Hepatocyte (in vitro differentiated cells): ENCODE measurements at regions not wholly inside any gene's neighbourhood (a gene's known extent, or its start where the extent isn't known, plus 50 kb on each side); places are given as distances from the start of the nearest gene placed in this dataset.

Source experiments
- DNase-seq: peaks from one replicate; pipeline ENCODE4 v3.0.0-alpha.2; 2016; ENCODE audit warnings: low spot score
- H2AFZ ChIP-seq: fragments of 200-600 bp; sonication (generic); 2 replicates; pipeline ENCODE4 v1.6.0; 2016; ENCODE audit warnings: antibody characterized with exemption, mild to moderate bottlenecking
- H3K27ac ChIP-seq: fragments of 200-600 bp; sonication (generic); 2 replicates; pipeline ENCODE4 v1.5.1; 2016; ENCODE audit warnings: mild to moderate bottlenecking
- H3K27me3 ChIP-seq: fragments of 200-600 bp; sonication (generic); 2 replicates; pipeline ENCODE4 v1.6.1; 2016
- H3K36me3 ChIP-seq: fragments of 200-600 bp; sonication (generic); replicated peaks from 2 replicates; pipeline ENCODE4 v1.5.1; 2016; ENCODE audit warnings: low read depth; ENCODE audit not compliant: insufficient read depth
- H3K4me1 ChIP-seq: fragments of 200-600 bp; sonication (generic); 2 replicates; pipeline ENCODE4 v1.5.1; 2016; ENCODE audit warnings: mild to moderate bottlenecking, moderate library complexity; ENCODE audit not compliant: insufficient read depth
- H3K4me2 ChIP-seq: fragments of 200-600 bp; sonication (generic); 2 replicates; pipeline ENCODE4 v1.6.0; 2016
- H3K4me3 ChIP-seq: fragments of 200-600 bp; sonication (generic); 2 replicates; pipeline ENCODE4 v1.5.1; 2016; ENCODE audit warnings: mild to moderate bottlenecking
- H3K79me2 ChIP-seq: fragments of 200-600 bp; sonication (generic); 2 replicates; pipeline ENCODE4 v1.6.0; 2017; ENCODE audit warnings: mild to moderate bottlenecking
- H3K9me2 ChIP-seq: fragments of 200-600 bp; sonication (generic); replicated peaks from 2 replicates; pipeline ENCODE4 v1.6.0; 2017; ENCODE audit warnings: mild to moderate bottlenecking; ENCODE audit not compliant: insufficient read depth
- H3K9me3 ChIP-seq: fragments of 200-600 bp; sonication (generic); 2 replicates; pipeline ENCODE4 v1.5.1; 2016; ENCODE audit warnings: low read depth, mild to moderate bottlenecking
- H4K20me1 ChIP-seq: fragments of 200-600 bp; sonication (generic); 2 replicates; pipeline ENCODE4 v1.6.0; 2016; ENCODE audit warnings: mild to moderate bottlenecking; ENCODE audit not compliant: insufficient read depth, poor library complexity, severe bottlenecking
- CTCF ChIP-seq: fragments of 200-600 bp; sonication (generic); IDR thresholded peaks from 2 replicates; pipeline ENCODE4 v1.5.1; 2016; ENCODE audit warnings: antibody characterized with exemption, mild to moderate bottlenecking; ENCODE audit not compliant: poor library complexity
- EZH2 ChIP-seq: fragments of 200-600 bp; sonication (generic); IDR thresholded peaks from 2 replicates; pipeline ENCODE4 v1.6.1; 2016; ENCODE audit warnings: antibody characterized with exemption, mild to moderate bottlenecking, borderline replicate concordance
- EZH2phosphoT487 ChIP-seq: fragments of 200-600 bp; sonication (generic); IDR thresholded peaks from one replicate; pipeline ENCODE4 v1.6.1; 2018; ENCODE audit warnings: antibody characterized with exemption, mild to moderate bottlenecking, low read depth, moderate library complexity; ENCODE audit not compliant: unreplicated experiment, severe bottlenecking
- WGBS: methylation state at CpG from one replicate; pipeline ENCODE4 v1.1.6; 2016; ENCODE audit warnings: low lambda C conversion rate; ENCODE audit errors: missing lambda C conversion rate; 5-methylcytosine and 5-hydroxymethylcytosine counted together

GRCh38 chr6:166769648-166770047 lies 142.6 kb upstream of the RPS6KA2 start:
- Histone ChIP-seq H3K4me2 (no peak overlapping the region), H3K4me3 (no peak overlapping the region), H3K36me3 (no peaks in the 10 kb centered on the region), H3K4me1 (no peaks in the 10 kb centered on the region), H3K27me3 (no peaks in the 10 kb centered on the region), H3K9me3 (no peaks in the 10 kb centered on the region), H3K27ac (no peak overlapping the region), H3K79me2 (no peaks in the 10 kb centered on the region), H4K20me1 (no peaks in the 10 kb centered on the region), H3K9me2 (no peaks in the 10 kb centered on the region), H2AFZ (no peak overlapping the region)
- TF ChIP-seq EZH2phosphoT487 (no peak), EZH2 (no peak), CTCF (no peak)
- no peak for DNase-seq
- 82% methylated on average over 7 of the region's 7 CpGs for WGBS

- Histone ChIP-seq H3K27me3 (no peaks in the 10 kb centered on the region), H3K4me3 (no peak overlapping the region), H3K36me3 (no peaks in the 10 kb centered on the region), H3K27ac (no peak overlapping the region), H3K4me1 (no peaks in the 10 kb centered on the region), H3K9me2 (no peaks in the 10 kb centered on the region), H2AFZ (no peak overlapping the region), H3K4me2 (no peak overlapping the region), H3K9me3 (no peaks in the 10 kb centered on the region), H4K20me1 (no peaks in the 10 kb centered on the region), H3K79me2 (no peaks in the 10 kb centered on the region)
- 96% methylated on average over 8 of the region's 8 CpGs for WGBS
- no peak for DNase-seq
- TF ChIP-seq EZH2phosphoT487 (no peak), CTCF (no peak), EZH2 (no peak)
These were observed 141.7 kb upstream of the RPS6KA2 start for GRCh38 chr6:166768761-166769160.

GRCh38 chr6:166767230-166767629 lies 140.2 kb upstream of the RPS6KA2 start:
- H3K79me2 ChIP-seq: no peaks in the 10 kb centered on the region
- no peak for TF ChIP-seq EZH2phosphoT487
- TF ChIP-seq EZH2: no peak
- no peak for TF ChIP-seq CTCF
- H3K27me3 ChIP-seq: no peaks in the 10 kb centered on the region
- H3K9me2 ChIP-seq: no peaks in the 10 kb centered on the region
- 91% methylated on average over 16 of the region's 16 CpGs for WGBS
- H3K36me3 ChIP-seq: no peaks in the 10 kb centered on the region
- no peaks in the 10 kb centered on the region for H3K9me3 ChIP-seq
- H3K4me3 ChIP-seq: no peak overlapping the region
- H3K27ac ChIP-seq: no peak overlapping the region
- no peaks in the 10 kb centered on the region for H4K20me1 ChIP-seq
- no peaks in the 10 kb centered on the region for H3K4me1 ChIP-seq
- H2AFZ ChIP-seq: no peak overlapping the region
- no peak for DNase-seq
- no peak overlapping the region for H3K4me2 ChIP-seq

GRCh38 chr6:166766769-166767168 lies 139.7 kb upstream of the RPS6KA2 start:
- H3K27ac ChIP-seq: no peak overlapping the region
- no peaks in the 10 kb centered on the region for H3K27me3 ChIP-seq
- H4K20me1 ChIP-seq: no peaks in the 10 kb centered on the region
- H3K4me3 ChIP-seq: no peak overlapping the region
- no peaks in the 10 kb centered on the region for H3K9me2 ChIP-seq
- no peaks in the 10 kb centered on the region for H3K4me1 ChIP-seq
- H3K79me2 ChIP-seq: no peaks in the 10 kb centered on the region
- no peak overlapping the region for H2AFZ ChIP-seq
- no peak overlapping the region for H3K4me2 ChIP-seq
- no peaks in the 10 kb centered on the region for H3K36me3 ChIP-seq
- DNase-seq: no peak
- H3K9me3 ChIP-seq: no peaks in the 10 kb centered on the region
- TF ChIP-seq EZH2phosphoT487 (no peak), EZH2 (no peak), CTCF (no peak)
- 65% methylated on average over 10 of the region's 10 CpGs for WGBS
